H9 (cell line): ENCODE measurements at regions not wholly inside any gene's neighbourhood (a gene's known extent, or its start where the extent isn't known, plus 50 kb on each side); places are given as distances from the start of the nearest gene placed in this dataset.

ENCODE experiments used
- DNase-seq: peaks from one replicate; pipeline ENCODE4 v3.0.0-alpha.2; 2017
- H2AFZ ChIP-seq: one replicate; pipeline ENCODE4 v1.6.1; 2013; ENCODE audit warnings: mild to moderate bottlenecking, low read length, control low read depth, moderate library complexity
- H2AK5ac ChIP-seq: 2 replicates; pipeline ENCODE4 v1.6.1; 2013; ENCODE audit warnings: low read length, control low read depth, mixed read lengths; ENCODE audit not compliant: insufficient read length
- H2BK120ac ChIP-seq: one replicate; pipeline ENCODE4 v1.6.1; 2013; ENCODE audit warnings: low read depth, mild to moderate bottlenecking, low read length, control low read depth, inconsistent platforms; ENCODE audit not compliant: poor library complexity, severe bottlenecking
- H2BK12ac ChIP-seq: 2 replicates; pipeline ENCODE4 v1.6.1; 2013; ENCODE audit warnings: low read length, control low read depth, mixed read lengths, low read depth; ENCODE audit not compliant: insufficient read length
- H2BK15ac ChIP-seq: 2 replicates; pipeline ENCODE4 v1.6.1; 2013; ENCODE audit warnings: low read depth, low read length, control low read depth
- H2BK20ac ChIP-seq: one replicate; pipeline ENCODE4 v1.6.1; 2013; ENCODE audit warnings: low read depth, mild to moderate bottlenecking, low read length, control low read depth, inconsistent platforms; ENCODE audit not compliant: poor library complexity, severe bottlenecking
- H2BK5ac ChIP-seq: 2 replicates; pipeline ENCODE4 v1.6.1; 2013; ENCODE audit warnings: low read length, control low read depth, mixed read lengths; ENCODE audit not compliant: insufficient read length
- H3K14ac ChIP-seq: 2 replicates; pipeline ENCODE4 v1.6.1; 2013; ENCODE audit warnings: low read length, control low read depth; ENCODE audit not compliant: insufficient read depth
- H3K18ac ChIP-seq: 2 replicates; pipeline ENCODE4 v1.6.1; 2013; ENCODE audit warnings: low read depth, mild to moderate bottlenecking, mixed read lengths, low read length, control low read depth; ENCODE audit not compliant: insufficient read length
- H3K23ac ChIP-seq: 2 replicates; pipeline ENCODE4 v1.6.1; 2013; ENCODE audit warnings: low read length, control low read depth, mixed read lengths, low read depth; ENCODE audit not compliant: insufficient read length
- H3K23me2 ChIP-seq: 2 replicates; pipeline ENCODE4 v1.6.1; 2013; ENCODE audit warnings: low read depth, mild to moderate bottlenecking, mixed read lengths, low read length, control low read depth; ENCODE audit not compliant: insufficient read length, poor library complexity, severe bottlenecking
- H3K27ac ChIP-seq: 2 replicates; pipeline ENCODE4 v1.5.1; 2013; ENCODE audit warnings: low read length, control low read depth, mixed read lengths, low read depth; ENCODE audit not compliant: insufficient read length
- H3K27me3 ChIP-seq: 2 replicates; pipeline ENCODE4 v1.6.1; 2013; ENCODE audit warnings: low read length, control low read depth, inconsistent platforms; ENCODE audit not compliant: insufficient read depth
- H3K4ac ChIP-seq: 2 replicates; pipeline ENCODE4 v1.6.1; 2013; ENCODE audit warnings: low read depth, mild to moderate bottlenecking, control low read depth, inconsistent platforms, low read length, moderate library complexity
- H3K4me1 ChIP-seq: 2 replicates; pipeline ENCODE4 v1.6.1; 2013; ENCODE audit warnings: low read length, control low read depth, inconsistent platforms; ENCODE audit not compliant: insufficient read depth
- H3K4me2 ChIP-seq: 2 replicates; pipeline ENCODE4 v1.6.1; 2013; ENCODE audit warnings: low read length, control low read depth, mixed read lengths; ENCODE audit not compliant: insufficient read length, insufficient read depth
- H3K56ac ChIP-seq: 2 replicates; pipeline ENCODE4 v1.6.1; 2013; ENCODE audit warnings: low read depth, mild to moderate bottlenecking, mixed read lengths, low read length, control low read depth; ENCODE audit not compliant: insufficient read length
- H3K79me1 ChIP-seq: 2 replicates; pipeline ENCODE4 v1.6.1; 2013; ENCODE audit warnings: low read depth, mild to moderate bottlenecking, moderate library complexity, low read length, control low read depth, inconsistent platforms; ENCODE audit not compliant: insufficient read depth, poor library complexity, severe bottlenecking
- H3K79me2 ChIP-seq: 2 replicates; pipeline ENCODE4 v1.6.1; 2013; ENCODE audit warnings: low read length, control low read depth, inconsistent platforms; ENCODE audit not compliant: insufficient read depth
- H3K9ac ChIP-seq: 2 replicates; pipeline ENCODE4 v1.6.1; 2013; ENCODE audit warnings: low read length, control low read depth, mixed read lengths; ENCODE audit not compliant: insufficient read length; ENCODE audit errors: extremely low read depth
- H3K9me3 ChIP-seq: one replicate; pipeline ENCODE4 v1.6.1; 2013; ENCODE audit warnings: low read depth, low read length, inconsistent platforms; ENCODE audit not compliant: control insufficient read depth
- H3T11ph ChIP-seq: one replicate; pipeline ENCODE4 v1.6.1; 2013; ENCODE audit warnings: mild to moderate bottlenecking, low read length, control low read depth, inconsistent platforms
- H4K20me1 ChIP-seq: one replicate; pipeline ENCODE4 v1.6.1; 2013; ENCODE audit not compliant: control insufficient read depth, insufficient read length, insufficient read depth
- H4K5ac ChIP-seq: 2 replicates; pipeline ENCODE4 v1.6.1; 2013; ENCODE audit warnings: low read depth, mild to moderate bottlenecking, mixed read lengths, low read length, control low read depth; ENCODE audit not compliant: insufficient read length
- H4K8ac ChIP-seq: replicated peaks from 2 replicates; pipeline ENCODE4 v1.6.1; 2013; ENCODE audit warnings: low read length, control low read depth, mixed read lengths, low read depth; ENCODE audit not compliant: insufficient read length
- H4K91ac ChIP-seq: 2 replicates; pipeline ENCODE4 v1.6.1; 2013; ENCODE audit warnings: low read depth, mild to moderate bottlenecking, moderate library complexity, mixed read lengths, low read length, control low read depth; ENCODE audit not compliant: insufficient read length
- H3K27ac Mint-ChIP-seq, 3 experiments: 2 replicates in 2 of 3; 3 replicates in 1 of 3; pipeline ENCODE4 v1.8.0; 2020 to 2021; ENCODE audit warnings: mixed read lengths in 3 of 3, mild to moderate bottlenecking in 1 of 3, moderate library complexity in 1 of 3
- H3K27me3 Mint-ChIP-seq: 2 replicates; pipeline ENCODE4 v1.8.0; 2021; ENCODE audit warnings: low read depth, mild to moderate bottlenecking, moderate library complexity, mixed read lengths
- H3K36me3 Mint-ChIP-seq, 3 experiments: 2 replicates in 2 of 3; 3 replicates in 1 of 3; pipeline ENCODE4 v1.8.0; 2020 to 2021; ENCODE audit warnings: low read depth in 3 of 3, mixed read lengths in 3 of 3; ENCODE audit not compliant: insufficient read depth in 1 of 3
- H3K4me1 Mint-ChIP-seq, 2 experiments: 2 replicates each; pipeline ENCODE4 v1.8.0; 2020; ENCODE audit warnings: mixed read lengths in 2 of 2
- H3K4me3 Mint-ChIP-seq, 2 experiments: 2 replicates in 1 of 2; 3 replicates in 1 of 2; pipeline ENCODE4 v1.8.0; 2020 to 2021; ENCODE audit warnings: mild to moderate bottlenecking in 2 of 2, mixed read lengths in 2 of 2, moderate library complexity in 1 of 2
- H3K9me3 Mint-ChIP-seq, 2 experiments: 2 replicates in 1 of 2; 3 replicates in 1 of 2; pipeline ENCODE4 v1.8.0; 2020; ENCODE audit warnings: mild to moderate bottlenecking in 2 of 2, mixed read lengths in 2 of 2, moderate library complexity in 1 of 2
- CTCF ChIP-seq: fragments of 200-600 bp; sonication (generic); conservative IDR thresholded peaks from 3 replicates; pipeline ENCODE4 v1.8.0; 2021; ENCODE audit warnings: antibody characterized with exemption, mild to moderate bottlenecking
- WGBS: extraction: QIAGEN DNeasy Blood & Tissue Kit; methylation state at CpG from one replicate; pipeline ENCODE4 v1.1.7; 2013; ENCODE audit warnings: missing lambda C conversion rate, low lambda C conversion rate, mixed read lengths; ENCODE audit not compliant: insufficient read length; ENCODE audit errors: extremely low coverage; 5-methylcytosine and 5-hydroxymethylcytosine counted together

DNA sequence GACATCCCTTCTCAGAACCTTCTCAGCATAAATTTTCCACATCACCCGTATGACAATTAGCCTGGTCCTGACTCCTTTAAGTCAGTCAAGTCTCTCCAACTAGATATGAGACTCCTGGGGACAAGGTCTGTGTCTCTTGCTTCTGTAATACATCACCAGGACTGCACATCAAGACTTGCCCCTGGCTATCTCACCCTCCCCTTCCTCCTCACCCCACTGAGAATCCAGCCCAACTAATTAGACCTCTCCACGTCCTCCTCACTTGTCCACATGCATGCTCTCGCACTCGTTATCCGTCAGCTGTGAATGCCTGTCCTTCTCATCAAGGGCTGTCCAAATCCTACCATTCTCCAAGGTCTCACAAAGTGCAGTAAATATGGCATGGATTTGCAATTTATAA, 542.8 kb downstream of the PTPRU start:
- H3K36me3 Mint-ChIP-seq, result peaks cover 0 to 1% (median 0%) of the 10 kb centered on the region in 3 experiments; a peak in 1 of 7 replicates
- no peak overlapping the region for H3K14ac ChIP-seq
- no peaks in the 10 kb centered on the region for H3K4me1 Mint-ChIP-seq

More for the DNA sequence above, 542.8 kb downstream of the PTPRU start:
- H3K9me3 Mint-ChIP-seq, result peaks cover 12 to 14% of the 10 kb centered on the region in 2 experiments
- Histone ChIP-seq H2BK20ac (no peak overlapping the region), H2AFZ (no peak overlapping the region), H3K23ac (no peak overlapping the region), H3K27me3 (no peaks in the 10 kb centered on the region), H2AK5ac (no peak overlapping the region), H4K5ac (no peak overlapping the region), H4K91ac (no peak overlapping the region), H3K4me1 (no peaks in the 10 kb centered on the region), H3K79me1 (no peaks in the 10 kb centered on the region), H2BK15ac (no peak overlapping the region), H3K9ac (no peak overlapping the region), H2BK12ac (no peak overlapping the region), H3K4me2 (no peak overlapping the region), H3K18ac (no peak overlapping the region), H3K9me3 (no peaks in the 10 kb centered on the region), H2BK5ac (no peak overlapping the region), H4K20me1 (no peaks in the 10 kb centered on the region), H2BK120ac (no peak overlapping the region), H3K27ac (no peak overlapping the region), H3K56ac (no peak overlapping the region), H3K4ac (no peak overlapping the region), H3T11ph (no peak overlapping the region), H3K79me2 (no peaks in the 10 kb centered on the region), H4K8ac (no peak overlapping the region), H3K23me2 (no peaks in the 10 kb centered on the region)
- peaks cover 8% of the 10 kb centered on the region for H3K27me3 Mint-ChIP-seq
- no peak overlapping the region for H3K27ac Mint-ChIP-seq
- no peak for TF ChIP-seq CTCF
- WGBS, result no CpG with 5 or more reads among the region's 5 CpGs
- no peak overlapping the region for H3K4me3 Mint-ChIP-seq
- DNase-seq, result no peak
